Femur (tissue), 1 donor: ENCODE measurements at regions not wholly inside any gene's neighbourhood (a gene's known extent, or its start where the extent isn't known, plus 50 kb on each side); places are given as distances from the start of the nearest gene placed in this dataset.
A peak's percentile ranks its signal among the peaks of the same experiment; 100 is the strongest.

ENCODE experiments used
- DNase-seq: peaks from one replicate; pipeline ENCODE4 v3.0.0-alpha.2; 2017

DNA sequence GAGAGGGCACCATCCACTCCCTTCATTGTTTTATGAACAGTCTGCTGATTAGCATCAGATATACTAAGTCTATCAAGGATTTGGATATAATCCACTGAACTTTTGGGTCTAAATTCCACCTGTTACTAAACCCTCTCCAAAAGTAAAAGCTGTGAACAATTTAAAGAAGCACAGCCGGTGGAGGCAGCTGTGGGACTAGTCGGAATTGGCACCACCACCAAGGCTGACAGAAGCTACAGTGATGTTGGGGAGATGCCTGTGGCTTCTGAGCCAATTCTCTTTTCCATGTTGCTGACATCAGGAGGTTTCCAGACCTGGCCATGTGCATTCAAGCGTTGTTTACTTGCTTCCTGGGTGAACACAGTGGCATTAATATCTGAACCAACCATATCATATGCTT, 679.0 kb upstream of the CA10 start:
- DNase-seq, result no peak

DNA sequence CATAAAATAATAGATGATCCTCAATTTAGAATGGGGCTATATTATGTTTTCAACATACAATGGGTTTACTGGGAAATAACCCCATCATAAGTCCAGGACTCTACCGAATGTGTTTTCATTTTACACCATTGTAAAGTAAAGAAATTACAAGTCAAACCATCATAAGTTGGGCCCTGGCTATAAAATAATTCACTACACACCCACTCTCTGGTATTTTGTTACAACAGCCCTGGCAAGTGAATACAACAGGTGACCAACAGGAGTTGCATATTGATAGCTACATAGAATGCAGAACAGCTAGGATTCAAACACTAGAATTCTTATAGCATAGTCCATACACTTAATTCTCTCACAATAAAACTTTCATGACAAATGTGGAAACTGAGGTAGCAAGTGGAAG, 673.0 kb upstream of the CA10 start:
- no peak for DNase-seq

DNA sequence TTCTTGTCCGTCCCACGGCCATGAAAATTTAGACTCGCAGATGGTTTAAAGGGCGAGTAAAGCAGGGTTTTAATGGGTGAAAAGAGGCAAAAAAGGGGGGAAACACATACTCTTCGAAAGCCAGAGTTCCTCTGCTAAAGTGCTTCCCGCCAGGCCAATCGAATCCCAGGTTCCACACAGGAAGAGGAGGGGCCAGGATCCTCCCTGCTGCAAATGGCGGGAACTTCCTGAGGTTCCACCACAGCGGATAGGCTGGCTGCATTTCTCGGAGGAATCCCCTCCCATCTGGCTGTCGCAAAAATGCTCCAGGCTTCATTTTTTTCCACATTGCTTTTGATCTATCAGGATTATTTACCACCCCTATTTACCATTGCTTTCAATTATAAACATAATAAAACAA, 670.1 kb upstream of the CA10 start:
- no peak for DNase-seq

DNA sequence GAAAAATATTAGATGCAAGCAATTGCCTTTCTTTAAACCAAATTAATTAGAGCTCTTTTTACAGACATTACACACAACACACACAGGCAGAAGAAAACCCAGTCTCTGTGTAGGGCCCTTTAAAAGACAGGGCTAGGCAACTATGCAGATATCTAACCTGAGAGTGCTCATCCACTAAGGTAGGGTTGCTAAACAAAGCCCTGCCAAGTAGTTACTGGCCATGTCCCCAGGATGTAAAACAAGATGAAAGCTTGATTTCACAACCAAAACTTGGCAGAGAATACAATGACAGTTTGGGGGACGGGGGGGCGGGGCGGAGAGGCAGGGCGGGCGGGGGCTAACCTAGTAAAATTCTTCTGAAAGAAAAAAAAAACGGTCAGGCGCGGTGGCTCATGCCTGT, 669.0 kb upstream of the CA10 start:
- DNase-seq, result no peak

DNA sequence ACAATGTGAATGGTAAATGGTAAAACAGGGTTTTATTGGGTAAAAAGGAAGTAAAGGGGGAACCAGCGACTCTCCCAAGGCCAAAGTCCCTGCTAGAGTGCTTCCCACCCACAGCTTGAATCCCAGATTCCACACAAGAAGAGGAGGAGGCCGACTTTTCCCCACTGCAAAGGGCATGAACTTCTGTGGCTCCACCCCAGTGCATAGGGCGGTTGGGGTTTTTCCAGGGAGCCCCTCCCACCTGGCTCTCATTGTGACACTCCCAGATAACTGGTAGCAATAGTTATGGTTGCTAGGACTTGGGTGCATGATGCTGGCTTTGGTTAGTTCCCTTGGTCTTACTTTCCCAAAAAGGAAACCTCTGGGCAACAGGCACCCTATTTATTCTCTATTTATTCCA, 666.0 kb upstream of the CA10 start:
- no peak for DNase-seq

DNA sequence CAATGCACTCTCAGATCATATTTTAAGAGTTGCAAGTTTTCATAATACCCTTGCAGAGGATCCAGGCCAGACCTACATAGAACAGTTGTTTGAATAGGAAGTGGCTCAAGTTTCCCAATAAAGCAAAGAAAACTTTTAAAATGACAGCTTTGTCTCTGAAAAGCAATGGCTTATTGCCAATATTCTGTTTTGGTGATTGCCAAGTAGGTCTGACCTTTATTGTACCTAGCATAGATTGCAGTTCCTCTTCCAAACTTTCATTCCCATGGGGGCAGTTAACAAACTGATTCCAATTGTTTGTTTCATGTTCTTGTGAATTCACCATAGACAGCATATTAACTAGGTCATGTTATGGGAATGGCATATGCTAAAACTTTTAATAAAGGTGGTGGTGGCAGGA, 664.6 kb upstream of the CA10 start:
- no peak for DNase-seq

DNA sequence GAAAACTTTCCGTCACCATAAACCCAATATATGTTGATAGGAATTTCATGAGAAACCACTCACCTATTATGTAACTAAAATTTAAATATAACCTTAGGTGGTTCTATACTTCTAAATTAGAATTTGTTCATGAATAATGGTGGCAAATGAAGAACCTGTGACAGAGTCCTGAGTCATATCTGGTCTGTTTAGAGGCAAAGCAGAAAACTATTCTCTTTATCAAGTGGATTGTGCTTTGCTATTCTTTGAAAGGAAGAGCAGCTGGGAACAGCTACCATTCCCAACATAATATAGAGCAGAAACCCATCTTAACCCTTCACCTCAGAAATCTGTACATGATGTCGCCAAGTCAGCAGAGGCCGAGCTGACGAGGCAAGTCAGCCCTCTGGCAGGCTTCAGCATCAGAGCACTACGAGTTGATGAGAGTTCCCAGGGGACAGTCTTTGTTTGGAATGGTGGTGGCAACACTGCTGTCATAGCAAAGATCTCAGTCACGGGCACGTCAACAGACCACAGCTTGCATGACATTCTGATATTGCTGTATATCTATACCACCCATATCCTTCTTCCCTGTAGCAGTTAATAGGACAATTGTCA, 631.9 kb upstream of the CA10 start:
- DNase-seq, result peak; percentile 16

DNA sequence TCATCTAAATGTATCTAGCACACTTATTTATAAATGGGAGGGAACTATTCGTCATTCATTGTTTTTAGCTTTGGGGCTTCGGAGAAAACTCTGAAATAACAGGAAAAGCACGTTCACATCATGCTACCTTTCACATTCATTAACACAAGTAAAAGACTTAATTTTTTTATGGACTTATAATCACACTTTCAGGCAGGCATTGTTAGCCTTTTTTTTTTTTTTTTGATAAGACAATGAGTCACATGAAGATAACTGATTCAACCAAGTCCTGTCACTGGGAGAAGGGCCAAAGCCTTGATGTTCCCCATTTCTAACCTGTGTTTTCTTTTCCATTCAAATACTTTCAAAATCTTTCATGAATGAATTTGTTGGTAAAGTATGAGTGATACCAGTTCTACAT, 631.3 kb upstream of the CA10 start:
- DNase-seq, result no peak

DNA sequence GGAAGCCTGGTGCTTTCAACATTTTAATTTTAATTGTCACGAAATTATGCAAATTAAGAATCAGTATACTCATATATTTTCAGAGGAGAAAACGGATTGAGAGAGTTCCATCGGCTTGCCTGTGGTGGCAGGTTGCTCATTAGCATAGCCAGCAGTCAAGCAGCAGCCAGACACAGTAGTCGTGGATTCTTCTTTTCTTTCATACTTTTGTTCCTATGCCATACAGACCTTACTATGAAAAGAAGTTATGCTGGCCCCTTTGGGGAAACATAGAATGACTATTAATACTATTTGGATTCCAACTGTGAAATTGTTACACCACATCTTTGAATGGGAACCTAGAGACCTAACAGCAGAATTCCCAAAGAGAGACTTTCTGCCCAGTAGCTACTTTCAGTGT, 617.7 kb upstream of the CA10 start:
- DNase-seq, result no peak

DNA sequence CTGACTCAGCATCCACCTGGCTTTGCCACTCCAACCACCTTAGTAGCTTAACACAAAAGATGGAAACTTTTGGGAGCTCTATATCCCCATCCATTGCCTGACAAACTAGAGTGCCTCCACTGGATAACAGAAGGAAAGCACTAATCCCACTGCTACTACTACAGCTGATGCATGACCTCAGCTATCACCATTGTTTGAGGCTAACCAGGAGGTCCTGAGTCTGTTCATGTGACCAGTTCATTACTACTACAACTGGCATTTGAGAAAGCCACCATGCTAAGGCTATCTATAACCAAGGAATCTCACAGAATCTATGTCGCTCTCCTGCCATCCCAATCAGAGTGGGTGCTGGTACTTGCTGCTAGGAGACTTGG, 604.3 kb upstream of the CA10 start:
- no peak for DNase-seq

DNA sequence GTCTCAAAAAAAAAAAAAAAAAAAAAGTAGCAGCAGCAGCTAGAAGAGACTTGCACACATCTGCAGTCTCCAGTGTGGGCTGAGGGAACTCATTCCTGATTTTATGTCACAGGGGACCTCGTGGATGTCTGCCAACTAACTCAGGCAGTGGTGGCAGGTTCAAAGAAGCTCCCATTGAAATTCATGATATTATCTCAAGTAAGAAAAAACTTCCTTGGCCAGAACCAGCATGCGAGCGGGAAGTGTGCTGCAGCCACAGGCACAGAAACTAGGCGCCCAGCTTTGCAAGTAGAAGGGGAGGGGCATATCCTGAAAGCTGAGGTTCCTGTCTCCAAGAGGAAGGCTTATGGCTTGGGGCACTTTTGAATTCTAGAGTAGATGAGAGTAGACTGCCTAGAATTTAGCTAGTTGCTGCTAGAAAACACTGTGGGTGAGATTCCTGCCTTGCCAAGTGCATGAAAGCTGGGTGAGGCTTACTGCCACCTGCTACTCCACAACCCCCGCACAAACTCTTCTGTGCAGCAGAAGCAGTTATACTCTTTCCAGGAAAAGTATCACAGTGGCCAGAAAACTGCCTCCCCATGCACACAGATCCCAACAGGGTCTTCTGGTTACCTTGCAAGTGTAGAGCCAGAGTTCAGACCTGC, 603.8 kb upstream of the CA10 start:
- DNase-seq, result no peak

DNA sequence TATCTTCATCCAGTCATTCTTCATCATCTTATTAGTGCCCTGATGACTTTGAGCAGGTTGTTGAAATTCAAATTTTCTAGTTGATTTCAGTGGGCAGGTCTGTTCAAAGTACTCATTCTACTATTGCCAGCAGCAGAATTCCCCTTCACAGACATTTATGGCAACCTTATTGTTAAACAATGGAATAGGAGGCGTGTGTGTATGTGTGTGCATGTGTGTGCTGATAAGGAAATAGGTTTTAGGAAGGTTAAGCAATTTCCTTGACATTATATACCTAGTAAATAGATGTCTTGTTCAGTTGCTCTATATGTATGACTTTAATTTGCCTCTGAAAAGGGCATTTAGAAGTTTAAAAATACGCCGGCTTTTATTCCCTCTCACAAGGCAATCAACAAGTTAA, 601.4 kb upstream of the CA10 start:
- DNase-seq, result no peak

DNA sequence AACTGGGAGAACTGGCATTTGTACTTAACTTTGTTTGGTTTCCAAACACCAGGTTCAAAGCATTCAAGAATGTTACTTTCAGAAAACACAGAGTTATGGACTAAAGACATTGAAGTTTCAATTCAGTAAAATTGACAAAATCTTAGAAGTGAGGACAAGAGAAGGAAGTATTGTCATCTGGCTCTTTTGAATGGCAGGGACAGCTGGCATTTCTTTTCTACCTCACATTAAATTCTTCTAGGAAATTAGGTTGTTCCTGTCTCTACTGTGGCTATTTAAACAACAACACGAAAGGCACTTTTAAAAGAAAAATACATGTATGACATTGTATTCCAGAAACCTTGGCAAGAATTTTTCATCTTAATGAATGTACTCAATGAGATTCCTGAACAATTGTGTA, 600.0 kb upstream of the CA10 start:
- DNase-seq, result no peak

DNA sequence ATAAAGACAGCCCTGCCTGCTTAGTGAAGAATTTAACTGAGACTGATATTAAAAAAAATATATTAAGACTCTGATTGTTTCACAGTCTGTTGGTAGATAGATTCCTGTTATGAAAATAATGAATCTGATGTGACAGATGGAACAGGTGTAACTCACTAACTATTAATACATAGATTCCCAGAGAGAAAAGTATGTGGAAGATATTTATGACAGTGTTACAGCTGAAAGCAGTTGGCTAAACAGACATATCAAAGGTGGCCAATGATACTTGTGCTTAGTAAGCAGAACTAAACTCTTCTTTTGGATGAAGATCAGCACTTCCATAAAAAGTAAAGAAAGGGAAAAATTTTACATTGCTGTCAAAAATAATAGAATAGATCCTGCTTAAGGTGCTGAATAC, 598.2 kb upstream of the CA10 start:
- no peak for DNase-seq

DNA sequence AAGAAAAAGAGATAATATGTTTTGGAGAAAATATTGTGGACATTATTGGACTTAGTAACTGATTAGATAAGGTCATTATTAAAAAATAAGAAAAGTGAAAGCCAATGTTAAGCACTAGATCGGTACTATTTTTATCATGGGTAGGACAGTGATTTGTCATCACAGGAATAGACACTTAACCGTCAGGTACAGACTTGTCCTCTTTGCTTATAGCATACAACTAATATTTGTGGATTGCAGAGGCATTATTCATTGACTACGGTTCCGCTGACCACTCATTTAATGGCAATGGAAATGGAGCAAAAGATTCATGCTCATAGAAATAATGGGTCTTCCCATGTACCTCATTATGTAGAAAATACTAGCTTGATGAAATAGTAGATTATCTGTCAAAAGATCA, 596.3 kb upstream of the CA10 start:
- no peak for DNase-seq

DNA sequence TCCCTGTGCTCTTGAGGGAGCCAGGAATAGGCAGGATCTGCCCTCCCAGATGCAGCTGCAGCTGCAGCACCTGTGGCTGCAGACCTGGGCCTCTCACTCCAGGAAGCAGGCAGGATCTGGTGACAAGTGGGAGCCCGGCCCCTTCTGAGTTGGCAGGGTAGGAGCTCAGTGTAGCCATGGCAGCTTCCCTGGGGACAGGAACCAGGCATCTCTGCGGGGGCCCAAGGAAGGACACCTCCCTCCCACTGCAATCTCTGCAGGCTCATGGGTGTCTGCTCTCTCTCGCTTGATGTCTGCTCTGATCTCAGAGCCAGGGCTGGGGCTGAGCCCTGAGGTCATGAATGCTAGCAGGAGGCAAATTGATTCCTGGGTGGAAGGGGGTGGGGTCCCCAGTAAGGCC, 592.5 kb upstream of the CA10 start:
- no peak for DNase-seq

DNA sequence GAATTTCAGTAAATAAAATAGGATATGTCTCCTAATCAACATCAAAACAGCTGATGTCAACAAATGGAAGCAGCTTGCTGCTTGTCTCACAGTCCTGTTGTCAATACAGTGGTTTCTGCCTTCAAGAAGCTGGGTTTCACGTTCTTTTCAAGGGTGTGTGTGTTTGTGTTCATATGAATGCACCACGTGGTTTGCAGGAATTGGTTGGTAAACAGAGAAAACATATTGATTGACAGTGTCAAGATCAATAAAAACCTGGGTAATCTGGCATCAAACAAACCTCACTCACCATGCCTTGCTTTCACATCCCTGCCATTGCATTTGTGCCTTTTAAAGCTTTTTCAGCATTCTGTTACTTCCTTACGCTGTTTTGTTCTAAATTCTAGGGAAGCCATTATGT, 585.7 kb upstream of the CA10 start:
- DNase-seq, result no peak

DNA sequence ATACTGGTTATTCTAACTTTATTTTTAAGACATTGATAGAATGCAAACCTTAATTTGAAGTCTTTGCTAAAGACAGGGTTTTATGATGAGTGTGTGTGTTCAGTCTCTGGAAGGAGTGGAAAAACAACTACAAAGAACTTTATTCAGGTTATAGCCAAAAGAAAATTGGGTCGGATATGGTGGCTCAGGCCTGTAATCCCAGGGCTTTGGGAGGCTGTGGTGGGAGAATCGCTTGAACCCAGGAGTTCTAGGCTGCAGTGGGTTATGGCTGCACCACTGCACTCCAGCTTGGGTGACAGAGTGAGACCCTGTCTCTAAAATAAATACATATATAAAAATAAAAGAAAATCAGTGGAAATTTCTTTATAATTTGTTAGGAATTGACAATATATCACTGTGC, 581.5 kb upstream of the CA10 start:
- DNase-seq, result no peak

DNA sequence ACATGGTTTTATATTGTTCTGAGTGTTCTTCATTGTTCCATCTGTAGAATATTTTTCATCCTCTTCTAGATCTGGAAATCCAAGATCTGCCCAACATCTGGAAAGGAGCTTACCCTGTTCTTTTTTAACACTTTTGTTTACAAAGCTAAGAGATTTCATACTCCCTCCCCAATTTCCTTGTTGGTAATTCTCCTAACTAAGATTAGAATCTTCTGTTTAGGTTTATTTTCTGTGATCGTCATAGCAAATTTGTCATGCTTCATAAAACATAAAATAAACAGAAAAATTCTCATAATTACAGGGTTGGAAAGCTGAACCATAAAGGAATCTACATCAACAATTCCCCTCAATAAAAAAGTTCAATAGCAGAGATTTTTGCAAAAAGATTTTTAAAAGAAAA, 580.3 kb upstream of the CA10 start:
- no peak for DNase-seq

DNA sequence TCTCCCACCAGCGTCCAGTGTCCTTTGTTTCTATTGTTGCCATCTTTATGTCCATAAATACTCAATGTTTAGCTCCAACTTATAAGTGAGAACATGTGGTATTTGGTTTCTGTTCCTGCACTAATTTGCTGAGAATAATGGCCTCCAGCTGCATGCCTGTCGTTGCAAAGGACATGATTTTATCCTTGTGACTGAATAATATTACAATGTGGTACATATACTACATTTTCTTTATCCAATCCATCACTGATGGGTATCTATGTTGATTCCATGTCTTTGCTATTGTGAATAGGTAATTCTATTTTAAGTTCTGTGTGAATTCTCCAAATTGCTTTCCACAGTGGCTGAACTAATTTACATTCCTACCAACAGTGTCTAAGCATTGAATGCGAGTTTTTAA, 578.6 kb upstream of the CA10 start:
- DNase-seq, result no peak

DNA sequence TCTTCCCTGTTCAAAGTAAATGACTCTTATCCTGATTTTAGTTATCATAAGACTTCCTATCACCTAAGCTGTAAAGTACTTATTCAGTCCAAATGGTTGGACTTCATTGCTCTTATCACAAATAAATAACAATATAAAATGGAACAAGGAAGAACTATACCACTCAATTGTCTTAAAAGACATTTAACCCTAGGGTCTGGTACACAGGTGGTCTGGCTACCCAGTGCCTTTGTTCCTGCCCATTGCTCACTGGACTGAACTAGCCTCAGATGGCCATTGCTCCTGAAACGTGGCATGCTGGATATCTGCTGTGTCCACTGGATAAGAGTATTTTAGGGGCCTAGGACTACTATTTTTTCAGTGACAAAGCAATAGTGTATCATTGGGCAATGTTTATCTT, 574.3 kb upstream of the CA10 start:
- no peak for DNase-seq

DNA sequence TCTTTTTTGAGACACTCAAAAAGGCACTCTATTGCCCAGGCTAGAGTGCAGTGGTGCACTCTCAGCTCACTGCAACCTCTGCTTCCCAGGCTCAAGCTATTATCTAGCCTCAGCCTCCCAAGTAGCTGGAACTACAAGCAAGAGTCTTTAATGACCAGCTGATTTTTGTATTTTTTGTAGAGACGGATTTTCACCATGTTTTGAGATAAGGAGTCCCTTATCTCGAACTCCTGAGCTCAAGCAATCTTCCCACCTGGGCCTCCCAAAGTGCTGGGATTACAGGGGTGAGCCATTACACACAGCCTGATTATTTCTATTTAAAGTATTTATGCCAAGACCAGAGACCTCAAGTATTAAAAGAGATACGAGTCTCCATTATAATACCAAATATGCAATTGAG, 566.1 kb upstream of the CA10 start:
- no peak for DNase-seq

DNA sequence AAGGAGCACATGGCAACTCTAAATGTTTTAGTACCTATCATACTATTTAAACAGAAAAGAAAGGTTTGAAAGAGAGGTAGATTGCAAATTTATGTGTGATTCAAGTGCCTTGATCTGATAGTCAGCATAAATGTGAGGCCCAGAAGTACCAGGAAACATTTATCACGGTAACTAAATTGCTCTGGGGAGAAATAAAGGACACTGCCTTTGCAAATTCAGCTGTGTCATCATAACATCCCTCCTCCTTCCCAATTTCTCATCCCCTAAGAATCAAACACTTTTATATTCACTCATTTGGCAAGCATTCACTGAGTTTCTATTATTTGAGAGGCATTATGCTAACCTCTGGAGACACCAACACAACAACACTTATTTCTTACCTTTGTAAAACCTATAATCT, 563.4 kb upstream of the CA10 start:
- DNase-seq, result no peak

DNA sequence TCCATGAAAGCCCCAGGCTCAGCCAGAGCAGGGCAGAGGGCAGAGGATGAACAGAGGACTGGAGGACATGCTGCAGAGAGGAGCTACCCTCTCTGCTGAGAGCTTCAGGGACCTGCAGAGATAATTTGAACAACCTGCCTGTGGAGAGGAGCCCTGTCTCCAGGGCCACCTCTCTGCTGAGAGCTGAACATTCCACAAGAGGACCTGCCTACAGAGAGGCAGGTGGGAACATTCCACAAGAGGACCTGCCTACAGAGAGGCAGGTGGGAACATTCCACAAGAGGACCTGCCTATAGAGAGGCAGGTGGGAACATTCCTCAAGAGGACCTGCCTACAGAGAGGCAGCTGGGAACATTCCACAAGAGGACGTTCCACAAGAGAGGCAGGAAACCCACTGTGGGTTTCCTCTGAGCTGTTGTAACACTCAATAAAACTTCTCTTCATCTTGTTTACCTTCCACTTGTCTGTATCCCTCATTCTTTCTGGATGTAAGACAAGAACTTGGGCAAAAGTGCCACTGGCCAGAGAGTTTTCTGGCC, 551.9 kb upstream of the CA10 start:
- no peak for DNase-seq

DNA sequence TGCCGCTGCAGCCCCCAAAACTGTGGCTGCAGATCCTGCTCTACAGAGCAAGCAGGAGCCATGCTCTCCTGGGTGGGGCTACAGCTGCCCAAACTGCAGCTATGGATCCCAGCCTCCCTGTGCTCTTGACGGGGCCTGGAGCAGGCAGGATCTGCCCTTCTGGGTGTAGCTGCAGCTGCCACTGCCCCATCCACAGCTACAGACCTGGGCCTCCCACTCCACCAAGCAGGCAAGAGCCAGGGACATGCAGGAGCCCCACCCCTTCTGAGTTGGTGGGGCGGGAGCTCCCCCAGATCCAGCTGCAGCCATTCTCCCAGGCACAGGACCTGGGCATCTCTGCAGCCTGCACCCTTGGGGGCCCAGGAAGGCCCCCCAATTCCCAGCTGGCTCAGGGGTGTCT, 551.2 kb upstream of the CA10 start:
- DNase-seq, result peak; percentile 14
